Left lung (tissue), 4 donors: ENCODE measurements at regions not wholly inside any gene's neighbourhood (a gene's known extent, or its start where the extent isn't known, plus 50 kb on each side); places are given as distances from the start of the nearest gene placed in this dataset.

Source experiments
- ATAC-seq: fragments of 200-7000 bp; cut with Tn5 transposase; one replicate; pipeline ENCODE4 v1.9.1; 2020; ENCODE audit warnings: moderate library complexity
- DNase-seq, 4 donors: peaks; one replicate each; pipeline ENCODE4 v3.0.0-alpha.2; 2013 to 2020
- H3K27ac ChIP-seq, 2 donors: fragments of 200-600 bp; sonication (generic) in 1 of 2; one replicate each; pipeline versions ENCODE4 v1.5.0 to v1.8.0; 2020 to 2021
- H3K27me3 ChIP-seq, 2 donors: fragments of 200-600 bp; sonication (generic) in 1 of 2; one replicate each; pipeline versions ENCODE4 v1.5.0 to v1.8.0; 2020 to 2021
- H3K36me3 ChIP-seq, 2 donors: fragments of 200-600 bp; sonication (generic) in 1 of 2; one replicate each; pipeline versions ENCODE4 v1.5.0 to v1.8.0; 2020 to 2021
- H3K4me1 ChIP-seq, 2 donors: fragments of 200-600 bp; one replicate each; pipeline ENCODE4 v1.8.0; 2021
- H3K4me3 ChIP-seq, 2 donors: fragments of 200-600 bp; sonication (generic) in 1 of 2; one replicate each; pipeline versions ENCODE4 v1.5.0 to v1.8.0; 2020 to 2021; ENCODE audit warnings: mild to moderate bottlenecking in 1 of 2
- H3K9me3 ChIP-seq, 2 donors: fragments of 200-600 bp; sonication (generic) in 1 of 2; one replicate each; pipeline versions ENCODE4 v1.5.0 to v1.8.0; 2020 to 2021
- intact Hi-C, 2 donors: fragments of 100-400 bp; cut with DNase I; formaldehyde crosslinking; loops; one replicate each; pipeline versions ENCODE4 v1.11.2 to v1.14.2; 2022
- TF ChIP-seq, protein P1 (sequence below), 2 donors: fragments of 200-600 bp; sonication (generic) in 1 of 2; IDR thresholded peaks; one replicate each; pipeline versions ENCODE4 v1.5.0 to v1.8.0; 2021; ENCODE audit warnings: antibody characterized with exemption in 2 of 2
- donor health status: DM: no; HTN: yes; CAD: no.
- donor health status: DM: no; HTN: no; CAD: no.

DNA sequence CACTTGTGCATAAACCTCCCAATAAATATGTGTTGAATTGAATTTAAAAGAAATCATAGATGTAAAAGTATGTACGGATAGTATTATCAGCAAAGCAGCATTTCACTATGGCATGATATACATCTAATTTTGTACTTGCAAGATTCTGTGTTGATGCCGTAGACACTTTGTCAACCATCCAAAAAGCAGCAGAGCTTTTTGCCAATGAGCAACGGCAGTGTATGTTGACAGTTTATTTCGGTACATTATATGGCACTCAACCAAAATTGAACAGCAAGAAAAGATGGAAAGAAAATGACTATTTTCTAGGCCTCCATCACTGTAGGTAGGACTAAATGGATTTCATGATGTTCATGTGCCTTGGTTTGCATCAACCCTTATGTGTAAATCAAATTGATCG lies 543.7 kb downstream of the DACH1 start:
- ATAC-seq: no peak
- H3K27ac ChIP-seq: no peak overlapping the region
- H3K4me3 ChIP-seq: no peak overlapping the region
- TF ChIP-seq, protein P1, sequence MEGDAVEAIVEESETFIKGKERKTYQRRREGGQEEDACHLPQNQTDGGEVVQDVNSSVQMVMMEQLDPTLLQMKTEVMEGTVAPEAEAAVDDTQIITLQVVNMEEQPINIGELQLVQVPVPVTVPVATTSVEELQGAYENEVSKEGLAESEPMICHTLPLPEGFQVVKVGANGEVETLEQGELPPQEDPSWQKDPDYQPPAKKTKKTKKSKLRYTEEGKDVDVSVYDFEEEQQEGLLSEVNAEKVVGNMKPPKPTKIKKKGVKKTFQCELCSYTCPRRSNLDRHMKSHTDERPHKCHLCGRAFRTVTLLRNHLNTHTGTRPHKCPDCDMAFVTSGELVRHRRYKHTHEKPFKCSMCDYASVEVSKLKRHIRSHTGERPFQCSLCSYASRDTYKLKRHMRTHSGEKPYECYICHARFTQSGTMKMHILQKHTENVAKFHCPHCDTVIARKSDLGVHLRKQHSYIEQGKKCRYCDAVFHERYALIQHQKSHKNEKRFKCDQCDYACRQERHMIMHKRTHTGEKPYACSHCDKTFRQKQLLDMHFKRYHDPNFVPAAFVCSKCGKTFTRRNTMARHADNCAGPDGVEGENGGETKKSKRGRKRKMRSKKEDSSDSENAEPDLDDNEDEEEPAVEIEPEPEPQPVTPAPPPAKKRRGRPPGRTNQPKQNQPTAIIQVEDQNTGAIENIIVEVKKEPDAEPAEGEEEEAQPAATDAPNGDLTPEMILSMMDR (IDR thresholded peaks at IDR 0.05): no peak
- intact Hi-C loops: no loop called here
- no peaks in the 10 kb centered on the region for H3K4me1 ChIP-seq
- no peaks in the 10 kb centered on the region for H3K9me3 ChIP-seq
- H3K36me3 ChIP-seq: no peaks in the 10 kb centered on the region
- DNase-seq: no peak
- H3K27me3 ChIP-seq: no peaks in the 10 kb centered on the region

DNA sequence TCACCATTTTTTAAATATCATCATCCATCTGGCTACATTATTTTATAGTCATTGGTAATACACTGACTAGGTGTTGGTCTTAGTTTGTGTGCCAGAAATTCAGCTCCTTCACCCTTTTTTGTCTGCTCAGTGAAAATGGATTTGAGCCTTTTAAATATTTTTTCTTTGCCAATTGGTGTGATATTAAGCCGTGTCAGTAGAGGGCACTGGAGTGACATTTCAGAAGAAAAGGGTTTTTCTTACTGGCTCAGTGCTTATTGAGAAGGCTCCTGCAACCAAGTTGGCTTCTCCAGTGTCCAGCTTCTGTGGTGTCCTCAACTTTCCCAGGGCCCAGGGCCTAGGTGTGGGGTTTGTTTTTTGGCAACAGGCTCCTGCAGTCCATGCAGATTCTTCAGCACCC lies 546.6 kb downstream of the DACH1 start:
- no peaks in the 10 kb centered on the region for H3K36me3 ChIP-seq
- intact Hi-C loops: no loop called here
- TF ChIP-seq, protein P1 (IDR thresholded peaks at IDR 0.05): no peak
- H3K4me1 ChIP-seq: no peaks in the 10 kb centered on the region
- no peaks in the 10 kb centered on the region for H3K27me3 ChIP-seq
- no peaks in the 10 kb centered on the region for H3K9me3 ChIP-seq
- H3K4me3 ChIP-seq: no peak overlapping the region
- no peak overlapping the region for H3K27ac ChIP-seq
- ATAC-seq: peak; percentile 27
- no peak for DNase-seq

GRCh38 chr13:71316792-71317363 lies 550.1 kb downstream of the DACH1 start:
- no peak for ATAC-seq
- Histone ChIP-seq H3K27ac (no peak overlapping the region), H3K9me3 (no peaks in the 10 kb centered on the region), H3K4me1 (no peaks in the 10 kb centered on the region), H3K27me3 (no peaks in the 10 kb centered on the region), H3K4me3 (no peak overlapping the region), H3K36me3 (no peaks in the 10 kb centered on the region)
- intact Hi-C loops: no loop called here
- TF ChIP-seq, protein P1 (IDR thresholded peaks at IDR 0.05): no peak
- no peak for DNase-seq

GRCh38 chr13:71312923-71313322 lies 554.1 kb downstream of the DACH1 start:
- H3K36me3 ChIP-seq: no peaks in the 10 kb centered on the region
- no peak for DNase-seq
- no peaks in the 10 kb centered on the region for H3K9me3 ChIP-seq
- TF ChIP-seq, protein P1 (IDR thresholded peaks at IDR 0.05): no peak
- H3K27ac ChIP-seq: no peak overlapping the region
- H3K27me3 ChIP-seq: no peaks in the 10 kb centered on the region
- intact Hi-C loops: no loop called here
- ATAC-seq: no peak
- H3K4me3 ChIP-seq: no peak overlapping the region
- no peaks in the 10 kb centered on the region for H3K4me1 ChIP-seq

DNA sequence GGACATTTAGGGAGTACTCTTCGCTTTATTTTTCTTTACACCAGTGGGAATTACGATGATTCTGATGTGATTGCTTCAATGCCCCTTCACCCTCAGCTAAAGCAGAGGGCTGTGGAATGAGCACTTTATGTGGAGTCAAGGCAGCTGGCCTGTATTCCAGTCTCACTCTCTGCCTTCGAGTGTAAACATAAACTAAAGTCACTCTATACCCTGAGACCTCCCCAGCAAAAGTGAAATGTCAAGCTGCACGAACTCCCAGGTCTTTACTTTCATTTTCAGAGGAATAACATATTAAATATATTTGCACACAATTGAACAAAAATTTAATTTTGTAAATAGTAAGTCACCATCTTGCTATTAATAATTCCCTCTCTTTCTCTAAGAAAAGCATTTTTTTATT lies 557.1 kb downstream of the DACH1 start:
- Histone ChIP-seq H3K36me3 (no peaks in the 10 kb centered on the region), H3K27ac (no peak overlapping the region), H3K9me3 (no peaks in the 10 kb centered on the region), H3K4me1 (no peaks in the 10 kb centered on the region), H3K4me3 (no peak overlapping the region), H3K27me3 (no peaks in the 10 kb centered on the region)
- TF ChIP-seq, protein P1 (IDR thresholded peaks at IDR 0.05): no peak
- intact Hi-C loops: no loop called here
- ATAC-seq: no peak
- DNase-seq: no peak
